ENCODE measurements at regions not wholly inside any gene's neighbourhood (a gene's known extent, or its start where the extent isn't known, plus 50 kb on each side); places are given as distances from the start of the nearest gene placed in this dataset.

DNA sequence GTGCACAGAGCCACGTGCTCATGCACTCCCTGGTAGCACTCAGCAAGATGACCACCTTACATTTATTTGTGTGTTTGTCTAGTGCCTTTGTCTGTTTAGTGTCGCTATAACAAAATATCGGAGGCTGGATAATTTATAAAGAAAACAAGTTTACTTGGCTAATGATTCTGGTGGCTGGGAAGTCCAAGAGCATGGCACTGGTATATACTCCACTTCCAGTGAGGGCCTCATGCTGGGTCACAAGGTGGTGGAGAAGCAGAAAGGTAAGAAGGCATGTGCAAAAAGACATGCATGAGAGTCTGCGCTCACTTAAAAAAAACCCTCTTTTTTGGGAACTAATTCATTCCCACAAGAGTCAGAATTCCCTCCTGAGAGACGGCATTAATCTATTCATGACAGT, 52.5 kb upstream of the BOD1 start:
- H3K9ac ChIP-seq (ENCODE audit: low read depth, low read length), result no peak overlapping the region
- H3K4me2 ChIP-seq (ENCODE audit: low read depth, low read length), result no peak overlapping the region
- H2AK5ac ChIP-seq (ENCODE audit: low read depth, low read length), result no peak overlapping the region
- H3K14ac ChIP-seq (replicated peaks; ENCODE audit: low read depth, low read length), result no peak overlapping the region
- H4K20me1 ChIP-seq (ENCODE audit: insufficient read depth, low read length), result no peaks in the 10 kb centered on the region
- H3K4me3 ChIP-seq (ENCODE audit: insufficient read depth, low read depth, low read length), result no peak overlapping the region
- no peak overlapping the region for H2BK15ac ChIP-seq (ENCODE audit: low read depth, low read length)
- H2BK120ac ChIP-seq (ENCODE audit: low read depth, low read length), result no peak overlapping the region
- no peak overlapping the region for H2AK9ac ChIP-seq (replicated peaks; ENCODE audit: low read depth, low read length, poor library complexity)
- POLR2A ChIA-PET (ENCODE audit: unreplicated experiment), result no interaction called here
- TF ChIP-seq RCOR1 (IDR thresholded peaks at IDR 0.05; ENCODE audit: insufficient replicate concordance, low read length), result no peak
- no peak for TF ChIP-seq RFX5 (IDR thresholded peaks at IDR 0.05; ENCODE audit: low read depth, low read length)
- TF ChIP-seq, protein P1, sequence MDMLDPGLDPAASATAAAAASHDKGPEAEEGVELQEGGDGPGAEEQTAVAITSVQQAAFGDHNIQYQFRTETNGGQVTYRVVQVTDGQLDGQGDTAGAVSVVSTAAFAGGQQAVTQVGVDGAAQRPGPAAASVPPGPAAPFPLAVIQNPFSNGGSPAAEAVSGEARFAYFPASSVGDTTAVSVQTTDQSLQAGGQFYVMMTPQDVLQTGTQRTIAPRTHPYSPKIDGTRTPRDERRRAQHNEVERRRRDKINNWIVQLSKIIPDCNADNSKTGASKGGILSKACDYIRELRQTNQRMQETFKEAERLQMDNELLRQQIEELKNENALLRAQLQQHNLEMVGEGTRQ (IDR thresholded peaks at IDR 0.05; ENCODE audit: low read depth, low read length), result no peak
- TF ChIP-seq CHD1 (IDR thresholded peaks at IDR 0.05; ENCODE audit: low read depth, low read length), result no peak
- no peak for TF ChIP-seq MAFK (IDR thresholded peaks at IDR 0.05; ENCODE audit: low read depth, low read length)
- TF ChIP-seq SMC3 (IDR thresholded peaks at IDR 0.05; ENCODE audit: low read depth, low read length), result no peak
- no peak for TF ChIP-seq MXI1 (IDR thresholded peaks at IDR 0.05; ENCODE audit: borderline replicate concordance, low read depth, low read length)
- TF ChIP-seq MAZ (IDR thresholded peaks at IDR 0.05; ENCODE audit: borderline replicate concordance, low read depth, low read length), result no peak
- no peak for TF ChIP-seq BHLHE40 (IDR thresholded peaks at IDR 0.05; ENCODE audit: low read depth, low read length)
- TF ChIP-seq, protein P2, sequence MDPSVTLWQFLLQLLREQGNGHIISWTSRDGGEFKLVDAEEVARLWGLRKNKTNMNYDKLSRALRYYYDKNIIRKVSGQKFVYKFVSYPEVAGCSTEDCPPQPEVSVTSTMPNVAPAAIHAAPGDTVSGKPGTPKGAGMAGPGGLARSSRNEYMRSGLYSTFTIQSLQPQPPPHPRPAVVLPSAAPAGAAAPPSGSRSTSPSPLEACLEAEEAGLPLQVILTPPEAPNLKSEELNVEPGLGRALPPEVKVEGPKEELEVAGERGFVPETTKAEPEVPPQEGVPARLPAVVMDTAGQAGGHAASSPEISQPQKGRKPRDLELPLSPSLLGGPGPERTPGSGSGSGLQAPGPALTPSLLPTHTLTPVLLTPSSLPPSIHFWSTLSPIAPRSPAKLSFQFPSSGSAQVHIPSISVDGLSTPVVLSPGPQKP (IDR thresholded peaks at IDR 0.05; ENCODE audit: borderline replicate concordance, low read depth, low read length), result no peak
- no peak for TF ChIP-seq FOS (IDR thresholded peaks at IDR 0.05; ENCODE audit: low read depth, low read length)
- no peak for TF ChIP-seq CEBPB (IDR thresholded peaks at IDR 0.05; ENCODE audit: low read depth, low read length)
- H3K27me3 ChIP-seq (ENCODE audit: control insufficient read depth, insufficient read depth, low read length), result peaks cover 24% of the 10 kb centered on the region
- intact Hi-C loops (cut with micrococcal nuclease) (no loop called here), dilution Hi-C loops (cut with HindIII; ENCODE audit: low sequenced_read_pairs, unreplicated experiment) (no loop called here), in situ Hi-C loops (cut with MboI; ENCODE audit: low sequenced_read_pairs) (no loop called here)
- no peaks in the 10 kb centered on the region for H3K4me1 ChIP-seq (ENCODE audit: control insufficient read depth, insufficient read depth, low read length)
- H4K91ac ChIP-seq (ENCODE audit: insufficient read depth, low read depth, low read length), result no peak overlapping the region
- 0 out of 2 replicates have a peak, but pooled peaks cover 4% of the 10 kb centered on the region for H3K9me3 ChIP-seq (ENCODE audit: control insufficient read depth, insufficient read depth, low read length)
- no peak overlapping the region for H2AFZ ChIP-seq (replicated peaks; ENCODE audit: low read length, poor library complexity)
- H2BK5ac ChIP-seq (ENCODE audit: low read depth, low read length, poor library complexity, severe bottlenecking), result no peak overlapping the region
- ATAC-seq (ENCODE audit: low read depth), result no peak
- H3K79me1 ChIP-seq (ENCODE audit: low read depth in 1 of 2, low read length in 2 of 2), result no peaks in the 10 kb centered on the region
- H3K36me3 ChIP-seq (ENCODE audit: control insufficient read depth, insufficient read depth, low read length), result no peaks in the 10 kb centered on the region
- BruUV-seq (replicated peaks), result no TSS peak
- no peak for DNase-seq
- H3K27ac ChIP-seq (ENCODE audit: insufficient read depth, low read length), result no peak overlapping the region
- H4K8ac ChIP-seq (ENCODE audit: low read depth in 2 of 2, low read length in 2 of 2), result no peak overlapping the region
- no peak overlapping the region for H2BK20ac ChIP-seq (ENCODE audit: low read depth, low read length)
- CTCF ChIA-PET, result no interaction called here
- H3K56ac ChIP-seq (ENCODE audit: extremely low read depth, insufficient read depth, low read length), result no peak overlapping the region
- no peak overlapping the region for H3K23ac ChIP-seq (ENCODE audit: low read depth, low read length)
- no peak overlapping the region for H3K18ac ChIP-seq (ENCODE audit: low read depth, low read length)
- H4K5ac ChIP-seq (ENCODE audit: low read depth, low read length), result no peak overlapping the region
- no peak overlapping the region for H3K4ac ChIP-seq (ENCODE audit: low read depth, low read length)
- no peaks in the 10 kb centered on the region for H3K9me1 ChIP-seq (ENCODE audit: insufficient read depth, low read length)
- WGBS, 2 experiments (ENCODE audit: extremely low coverage in 2 of 2, insufficient read length in 1 of 2), result 83% methylated on average over 1 of the region's 5 CpGs; no CpG with 5 or more reads in 1 of the 2 experiments
